A673 (cell line): ENCODE measurements at regions not wholly inside any gene's neighbourhood (a gene's known extent, or its start where the extent isn't known, plus 50 kb on each side); places are given as distances from the start of the nearest gene placed in this dataset.

Experiments used
- CTCF ChIP-seq: fragments of 300-800, 200-600 bp; sonication (generic); conservative IDR thresholded peaks from 2 replicates; pipeline ENCODE4 v1.5.1; 2017; ENCODE audit warnings: low read depth, mild to moderate bottlenecking, antibody characterized with exemption, low read length, moderate library complexity, mixed read lengths
- EZH2 ChIP-seq: fragments of 200-600 bp; sonication (generic); IDR thresholded peaks from 2 replicates; pipeline ENCODE4 v1.6.1; 2017; ENCODE audit warnings: borderline replicate concordance, low read depth, mild to moderate bottlenecking, mixed read lengths, antibody characterized with exemption, low read length; ENCODE audit not compliant: poor library complexity, severe bottlenecking

DNA sequence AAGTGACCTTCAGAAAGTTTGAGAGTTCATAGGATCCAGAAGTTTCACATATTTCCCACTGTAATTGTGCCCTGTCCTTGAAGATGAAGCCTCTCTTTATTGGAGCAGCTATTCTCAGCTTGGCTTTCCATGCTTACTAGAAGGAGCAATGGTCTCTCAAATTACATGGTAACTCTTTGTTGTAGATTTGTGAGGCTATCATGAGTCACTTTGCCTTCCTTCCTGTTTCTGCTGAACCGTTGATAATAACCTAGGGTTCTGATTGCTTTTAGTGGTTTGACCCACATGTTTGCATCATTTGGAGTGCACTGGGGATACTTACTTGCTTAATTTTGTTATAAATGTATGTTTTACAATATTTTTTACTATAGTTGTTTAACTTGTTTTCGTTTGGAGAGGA, 772.9 kb upstream of the SLITRK6 start:
- no peak for TF ChIP-seq CTCF
- no peak for TF ChIP-seq EZH2
